GM08714 (cell line): ENCODE measurements at regions not wholly inside any gene's neighbourhood (a gene's known extent, or its start where the extent isn't known, plus 50 kb on each side); places are given as distances from the start of the nearest gene placed in this dataset.
"Not testable (repeated sequence)": the region's sequence is repeated elsewhere in the genome, so short reads cannot be mapped to it uniquely, and the experiment has no call there.

Source experiments
- H3K4me3 ChIP-seq: fragments of 200-500 bp; sonication (Bioruptor generic); 2 replicates; pipeline ENCODE4 v1.5.1; 2014; ENCODE audit warnings: mild to moderate bottlenecking, low read length, inconsistent platforms
- ZNF274 ChIP-seq: IDR thresholded peaks from 2 replicates; pipeline ENCODE4 v1.6.1; 2012; ENCODE audit warnings: mild to moderate bottlenecking, low read depth, low read length

DNA sequence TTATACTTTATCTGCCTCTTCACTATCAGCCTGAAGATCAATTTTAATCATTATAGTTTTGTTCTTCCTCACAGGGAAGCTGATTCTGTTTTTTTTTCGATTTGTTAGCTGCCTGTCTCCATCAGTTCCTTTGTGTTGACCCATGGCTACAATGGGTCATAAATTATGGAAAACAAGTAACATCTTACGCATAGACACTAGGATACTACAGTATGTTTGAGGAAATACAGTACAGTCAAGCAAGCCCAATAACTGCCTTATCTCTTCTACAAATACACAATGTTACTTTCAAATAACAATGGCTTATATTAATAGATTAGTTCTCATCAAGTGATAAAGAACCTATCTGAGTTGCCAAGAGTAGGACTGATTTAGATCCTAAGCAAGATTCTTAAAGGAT, 160.5 kb upstream of the FREM1 start:
- TF ChIP-seq ZNF274, result no peak
- H3K4me3 ChIP-seq, result no peak overlapping the region

- no peak for TF ChIP-seq ZNF274
- H3K4me3 ChIP-seq, result no peak overlapping the region
Observed at GRCh38 chr9:15069106-15069505, 158.9 kb upstream of the FREM1 start.

DNA sequence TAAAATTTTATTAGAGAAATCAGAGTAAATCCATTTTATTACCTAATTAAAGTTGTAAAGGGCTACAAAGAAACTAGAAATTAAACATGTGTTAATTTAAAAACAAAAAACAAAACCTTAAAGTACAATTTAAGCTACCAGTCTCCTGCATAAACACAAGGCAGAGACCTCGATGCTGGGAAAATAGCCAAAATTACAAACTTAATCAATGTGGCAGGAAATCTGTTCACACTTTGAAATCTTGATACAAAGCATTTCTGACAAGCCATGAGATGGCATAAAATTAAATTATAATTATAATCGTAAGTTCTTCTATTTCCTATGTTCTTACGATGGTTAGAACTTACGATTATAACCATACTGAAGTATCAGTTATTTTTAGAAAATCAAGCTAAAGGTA, 158.0 kb upstream of the FREM1 start:
- H3K4me3 ChIP-seq, result no peak overlapping the region
- no peak for TF ChIP-seq ZNF274

- TF ChIP-seq ZNF274, result no peak
- no peak overlapping the region for H3K4me3 ChIP-seq
Observed at GRCh38 chr9:15059003-15059402, 148.8 kb upstream of the FREM1 start.

DNA sequence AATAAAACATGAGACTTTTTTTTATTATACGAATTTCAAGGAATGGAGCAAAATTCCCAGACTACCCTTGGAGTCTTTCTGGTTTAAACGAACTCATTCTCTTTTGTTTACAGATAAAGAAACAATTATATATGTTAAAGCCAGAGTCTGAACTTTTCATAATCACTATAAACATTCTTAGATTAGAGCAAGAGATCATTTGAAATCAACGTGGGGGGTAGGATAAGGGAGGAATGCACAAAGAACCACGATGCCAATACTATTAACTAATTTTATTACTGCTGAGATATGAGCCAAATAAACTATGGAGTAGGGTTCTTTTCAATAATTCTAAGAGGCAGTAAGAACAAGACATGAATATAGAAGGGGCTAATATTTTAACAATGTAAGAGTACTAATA, 148.0 kb upstream of the FREM1 start:
- no peak for TF ChIP-seq ZNF274
- H3K4me3 ChIP-seq, result no peak overlapping the region

DNA sequence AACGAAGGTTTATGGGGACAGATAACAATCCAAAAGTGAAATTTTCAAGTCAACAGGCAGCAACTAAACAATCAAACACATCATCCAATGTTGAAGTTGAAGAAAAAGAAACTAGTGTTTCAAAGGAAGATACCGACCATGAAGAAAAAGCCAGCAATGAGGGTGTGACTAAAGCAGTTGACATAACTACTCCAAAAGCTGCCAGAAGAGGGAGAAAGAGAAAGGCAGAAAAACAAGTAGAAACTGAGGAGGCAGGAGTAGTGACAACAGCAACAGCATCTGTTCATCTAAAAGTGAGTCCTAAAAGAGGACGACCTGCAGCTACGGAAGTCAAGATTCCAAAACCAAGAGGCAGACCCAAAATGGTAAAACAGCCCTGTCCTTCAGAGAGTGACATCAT, 145.1 kb upstream of the FREM1 start:
- not testable (repeated sequence) for H3K4me3 ChIP-seq

GRCh38 chr9:15048772-15049171, 138.5 kb upstream of the FREM1 start:
- no peak for TF ChIP-seq ZNF274
- no peak overlapping the region for H3K4me3 ChIP-seq

- no peak for TF ChIP-seq ZNF274
- H3K4me3 ChIP-seq, result no peak overlapping the region
Observed at GRCh38 chr9:15047028-15047551, 136.9 kb upstream of the FREM1 start.

- no peak for TF ChIP-seq ZNF274
- no peak overlapping the region for H3K4me3 ChIP-seq
Observed at GRCh38 chr9:15033316-15033715, 123.1 kb upstream of the FREM1 start.

- no peak for TF ChIP-seq ZNF274
- H3K4me3 ChIP-seq, result no peak overlapping the region
Observed at GRCh38 chr9:15032860-15033259, 122.6 kb upstream of the FREM1 start.

DNA sequence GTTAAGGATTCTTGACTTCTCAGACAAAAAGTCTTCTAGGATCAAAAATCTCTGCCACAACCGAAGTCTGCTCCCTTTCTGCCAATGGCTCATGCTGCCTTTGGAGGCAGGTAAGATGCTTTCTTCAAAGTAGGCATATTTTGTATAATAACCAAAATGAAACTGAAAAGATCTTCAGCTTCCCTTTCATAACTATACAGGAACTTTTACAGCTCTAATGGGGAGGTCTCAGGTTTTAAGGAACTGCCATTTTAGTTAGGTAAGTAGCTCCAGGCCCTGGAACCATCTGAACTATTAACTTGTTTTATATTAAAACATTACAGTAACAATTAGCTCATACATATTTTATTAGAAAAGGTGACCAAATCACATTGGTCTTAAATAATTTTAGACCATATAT, 110.9 kb upstream of the FREM1 start:
- TF ChIP-seq ZNF274, result no peak
- no peak overlapping the region for H3K4me3 ChIP-seq

GRCh38 chr9:15018096-15018637, 107.9 kb upstream of the FREM1 start:
- TF ChIP-seq ZNF274, result no peak
- H3K4me3 ChIP-seq, result no peak overlapping the region

DNA sequence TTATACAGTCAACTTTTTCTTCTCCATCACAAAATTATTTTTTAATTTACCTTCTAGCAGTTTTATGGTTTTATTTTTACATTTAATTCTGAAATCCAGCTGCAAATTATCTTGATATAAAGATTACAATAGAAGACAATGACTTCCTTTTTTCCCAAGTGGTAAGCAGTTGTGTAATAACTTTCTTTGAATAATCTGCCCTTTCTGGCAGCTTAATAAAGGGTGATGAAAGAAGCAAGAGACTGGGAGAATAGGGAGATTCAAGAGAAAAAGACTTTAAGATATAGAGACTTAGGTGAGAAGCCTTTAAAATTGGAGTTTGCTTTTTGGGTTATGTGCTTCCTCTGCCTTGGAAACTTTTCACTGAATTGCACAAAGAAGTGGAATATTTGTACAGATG, 100.4 kb upstream of the FREM1 start:
- H3K4me3 ChIP-seq, result no peak overlapping the region
- no peak for TF ChIP-seq ZNF274

DNA sequence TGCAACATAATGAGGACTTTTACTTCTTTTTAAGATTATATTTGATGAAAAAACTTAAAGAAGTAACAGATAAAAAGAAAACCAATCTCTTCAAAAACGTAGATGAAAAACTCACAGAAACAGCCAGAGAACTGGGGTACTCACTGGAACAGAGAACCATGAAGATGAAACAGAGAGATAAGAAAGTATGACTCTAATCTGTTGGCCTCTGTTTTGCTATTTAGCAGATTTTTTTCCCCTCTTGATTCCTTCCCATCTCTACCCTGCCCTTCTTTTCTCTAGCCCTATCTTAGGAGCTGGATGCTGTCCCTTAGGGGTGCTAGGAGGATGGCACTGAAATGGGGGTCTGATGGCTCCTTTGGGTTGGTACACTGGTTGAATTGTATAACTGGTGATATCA, 97.5 kb upstream of the FREM1 start:
- no peak overlapping the region for H3K4me3 ChIP-seq
- TF ChIP-seq ZNF274, result no peak

DNA sequence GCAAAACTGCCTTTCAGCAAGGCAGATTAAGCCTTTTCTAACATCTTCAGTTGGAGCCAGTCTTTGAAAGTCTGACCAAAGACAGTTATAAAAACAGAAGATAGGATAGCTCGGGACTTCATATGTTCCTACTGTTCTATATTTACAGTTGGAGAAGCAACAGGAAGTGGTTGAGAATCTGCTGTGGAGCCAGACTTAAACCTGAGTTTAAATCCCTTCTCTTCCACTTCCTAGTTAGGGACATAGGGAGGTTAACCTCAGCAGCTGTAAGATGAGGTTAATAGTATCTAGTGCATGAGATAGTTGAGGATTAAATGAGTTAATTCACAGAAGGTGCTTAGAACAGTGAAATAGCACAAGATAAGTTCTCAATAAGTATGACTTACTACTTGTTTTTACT, 84.5 kb upstream of the FREM1 start:
- no peak overlapping the region for H3K4me3 ChIP-seq
- TF ChIP-seq ZNF274, result no peak

- TF ChIP-seq ZNF274, result no peak
- H3K4me3 ChIP-seq, result no peak overlapping the region
Observed at GRCh38 chr9:14993901-14994554, 83.8 kb upstream of the FREM1 start.
